ENCODE measurements at regions not wholly inside any gene's neighbourhood (a gene's known extent, or its start where the extent isn't known, plus 50 kb on each side); places are given as distances from the start of the nearest gene placed in this dataset.

- Mint-ChIP-seq H3K4me3 (no peak overlapping the region), H3K36me3 (no peaks in the 10 kb centered on the region), H3K27ac (no peak overlapping the region), H3K4me1 (no peaks in the 10 kb centered on the region), H3K9me3 (peaks cover 2% of the 10 kb centered on the region), H3K27me3 (no peaks in the 10 kb centered on the region)
- no peak for DNase-seq
- CTCF ChIA-PET, result no interaction called here
Measured at GRCh38 chr4:58209551-58209950, 1099.4 kb upstream of the IGFBP7 start.

DNA sequence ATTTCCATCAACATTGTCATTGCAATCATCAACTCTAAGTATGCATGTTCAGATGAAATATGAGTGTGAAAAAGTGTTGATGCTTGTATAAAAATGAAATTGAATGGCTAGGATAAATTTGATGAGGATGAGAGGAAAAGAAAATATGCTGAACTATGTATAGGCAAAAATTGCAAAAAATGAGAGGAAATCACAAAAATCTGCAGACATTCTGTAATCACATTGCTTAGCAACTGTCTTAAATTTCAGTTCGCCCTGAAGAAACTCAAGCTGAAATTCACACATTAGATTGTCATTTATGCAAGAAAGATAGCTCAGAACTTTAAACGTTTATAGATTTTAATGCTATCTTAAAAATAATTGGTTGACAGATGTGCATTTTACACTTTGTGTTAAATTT, 1098.8 kb upstream of the IGFBP7 start:
- Mint-ChIP-seq H3K4me3 (no peak overlapping the region), H3K27ac (peak overlapping the region; percentile 60), H3K9me3 (peaks cover 2% of the 10 kb centered on the region), H3K36me3 (no peaks in the 10 kb centered on the region), H3K27me3 (no peaks in the 10 kb centered on the region), H3K4me1 (no peaks in the 10 kb centered on the region)
- DNase-seq, result no peak
- CTCF ChIA-PET, result no interaction called here

DNA sequence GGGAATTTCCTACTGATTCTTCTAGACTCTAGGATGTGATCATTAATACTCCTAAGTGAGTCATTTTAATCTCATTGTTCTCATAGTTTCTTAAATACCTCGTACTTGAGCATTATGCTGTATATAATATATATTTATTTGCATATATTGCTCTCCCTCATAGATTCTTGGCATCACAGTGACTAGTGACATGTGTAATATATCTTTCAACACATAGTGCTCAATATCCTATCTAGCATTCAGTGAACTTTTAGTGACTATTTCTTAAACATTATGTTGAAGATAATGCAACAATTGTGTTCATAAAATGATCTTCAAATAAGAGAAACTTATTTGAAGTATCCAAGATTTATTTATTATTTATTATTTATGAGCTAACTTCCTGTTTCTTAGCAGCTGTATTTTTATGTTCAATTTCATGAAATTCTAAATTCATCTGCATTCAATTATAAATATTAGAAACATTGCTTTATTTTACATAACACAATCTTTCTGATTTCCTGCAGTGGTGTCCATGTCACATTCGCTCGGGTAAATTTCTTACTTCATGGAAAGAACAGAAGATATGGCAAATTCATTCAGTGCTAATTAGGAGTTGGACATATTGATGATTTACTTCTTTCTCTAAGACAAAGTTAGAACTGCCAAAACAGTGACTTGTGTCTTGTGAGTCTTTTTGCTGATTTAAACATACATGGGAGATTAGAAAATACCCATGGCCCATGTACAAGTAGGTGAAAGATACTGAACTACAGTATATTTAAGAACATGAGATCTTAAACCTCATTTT, 1095.5 kb upstream of the IGFBP7 start:
- Mint-ChIP-seq H3K36me3 (no peaks in the 10 kb centered on the region), H3K27ac (no peak overlapping the region), H3K4me1 (no peaks in the 10 kb centered on the region), H3K9me3 (peaks cover 2% of the 10 kb centered on the region), H3K4me3 (no peak overlapping the region), H3K27me3 (no peaks in the 10 kb centered on the region)
- DNase-seq, result no peak
- CTCF ChIA-PET, result no interaction called here

DNA sequence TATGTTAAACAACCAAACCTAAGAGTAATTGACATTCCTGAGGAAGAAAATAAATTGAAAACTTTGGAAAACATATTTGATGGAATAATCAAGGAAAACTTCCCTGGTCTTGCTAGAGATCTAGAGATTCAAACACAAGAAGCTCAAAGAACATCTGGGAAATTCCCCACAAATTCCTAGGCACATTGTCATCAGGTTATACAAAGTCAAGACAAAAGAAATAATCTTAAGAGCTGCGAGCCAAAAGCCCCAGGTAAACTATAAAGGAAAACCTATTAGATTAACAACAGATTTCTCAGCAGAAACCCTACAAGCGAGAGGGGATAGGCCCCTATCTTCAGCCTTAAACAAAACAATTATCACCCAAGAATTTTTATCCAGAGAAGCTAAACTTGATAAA, 1082.0 kb upstream of the IGFBP7 start:
- Mint-ChIP-seq H3K9me3 (peaks cover 23% of the 10 kb centered on the region), H3K4me1 (no peaks in the 10 kb centered on the region), H3K36me3 (no peaks in the 10 kb centered on the region), H3K27me3 (no peaks in the 10 kb centered on the region), H3K27ac (no peak overlapping the region), H3K4me3 (no peak overlapping the region)
- CTCF ChIA-PET, result no interaction called here
- no peak for DNase-seq

- CTCF ChIA-PET, result no interaction called here
- H3K9me3 Mint-ChIP-seq, result peaks cover 23% of the 10 kb centered on the region
- DNase-seq, result no peak
- H3K27me3 Mint-ChIP-seq, result no peaks in the 10 kb centered on the region
- no peaks in the 10 kb centered on the region for H3K36me3 Mint-ChIP-seq
- no peak overlapping the region for H3K27ac Mint-ChIP-seq
- no peak overlapping the region for H3K4me3 Mint-ChIP-seq
- no peaks in the 10 kb centered on the region for H3K4me1 Mint-ChIP-seq
Measured at GRCh38 chr4:58191109-58191508, 1080.9 kb upstream of the IGFBP7 start.

DNA sequence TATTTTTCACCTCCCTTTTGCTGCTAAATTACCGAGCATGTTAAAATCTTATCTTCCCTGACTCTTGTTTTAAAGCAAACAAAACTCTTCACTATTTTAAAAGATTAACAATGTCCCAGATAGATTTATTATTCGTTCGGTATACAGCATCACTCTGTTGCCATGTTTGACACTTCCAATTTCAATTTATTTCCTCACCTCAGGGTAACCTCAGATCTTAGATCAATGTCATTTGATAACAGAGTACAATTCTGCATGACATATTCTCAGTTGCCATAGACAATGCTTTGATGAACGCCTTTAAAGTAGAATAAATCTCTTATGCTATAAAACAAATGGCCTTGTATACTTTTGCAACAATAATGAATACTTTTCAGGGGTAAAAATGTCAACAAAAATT, 1078.1 kb upstream of the IGFBP7 start:
- Mint-ChIP-seq H3K4me1 (no peaks in the 10 kb centered on the region), H3K4me3 (no peak overlapping the region), H3K36me3 (no peaks in the 10 kb centered on the region), H3K27me3 (no peaks in the 10 kb centered on the region), H3K27ac (no peak overlapping the region), H3K9me3 (peaks cover 22% of the 10 kb centered on the region)
- DNase-seq, result no peak
- CTCF ChIA-PET, result no interaction called here

- Mint-ChIP-seq H3K4me3 (no peak overlapping the region), H3K27ac (no peak overlapping the region), H3K4me1 (no peaks in the 10 kb centered on the region), H3K9me3 (peaks cover 4% of the 10 kb centered on the region), H3K36me3 (no peaks in the 10 kb centered on the region), H3K27me3 (no peaks in the 10 kb centered on the region)
- no peak for DNase-seq
- CTCF ChIA-PET, result no interaction called here
Measured at GRCh38 chr4:58175024-58175423, 1064.8 kb upstream of the IGFBP7 start.

DNA sequence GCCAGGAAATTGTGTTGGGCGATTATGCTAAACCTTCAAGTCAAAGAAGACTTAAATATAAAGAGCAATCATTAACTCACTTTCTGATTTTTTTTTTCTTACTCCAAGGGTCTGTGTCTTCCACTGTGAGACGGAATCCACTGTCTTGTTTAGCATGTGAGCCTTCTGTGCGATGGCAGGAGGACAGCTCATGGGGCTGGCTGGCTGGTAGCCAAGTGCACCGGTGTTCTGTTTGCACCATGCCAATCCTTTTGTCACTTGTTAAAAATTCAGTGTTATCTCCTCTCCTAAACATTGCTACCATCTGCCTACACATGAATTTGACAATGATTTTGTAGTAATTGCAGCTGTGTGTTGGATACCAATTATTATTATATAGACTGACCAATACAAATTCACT, 1056.3 kb upstream of the IGFBP7 start:
- no peaks in the 10 kb centered on the region for H3K36me3 Mint-ChIP-seq
- H3K4me3 Mint-ChIP-seq, result no peak overlapping the region
- CTCF ChIA-PET, result no interaction called here
- DNase-seq, result no peak
- no peaks in the 10 kb centered on the region for H3K27me3 Mint-ChIP-seq
- H3K9me3 Mint-ChIP-seq, result peaks cover 2% of the 10 kb centered on the region
- no peak overlapping the region for H3K27ac Mint-ChIP-seq
- no peaks in the 10 kb centered on the region for H3K4me1 Mint-ChIP-seq

- peaks cover 4% of the 10 kb centered on the region for H3K9me3 Mint-ChIP-seq
- no peak overlapping the region for H3K4me3 Mint-ChIP-seq
- no peak for DNase-seq
- H3K27me3 Mint-ChIP-seq, result no peaks in the 10 kb centered on the region
- H3K36me3 Mint-ChIP-seq, result no peaks in the 10 kb centered on the region
- H3K4me1 Mint-ChIP-seq, result no peaks in the 10 kb centered on the region
- CTCF ChIA-PET, result no interaction called here
- H3K27ac Mint-ChIP-seq, result no peak overlapping the region
Measured at GRCh38 chr4:58163156-58163555, 1053.0 kb upstream of the IGFBP7 start.

DNA sequence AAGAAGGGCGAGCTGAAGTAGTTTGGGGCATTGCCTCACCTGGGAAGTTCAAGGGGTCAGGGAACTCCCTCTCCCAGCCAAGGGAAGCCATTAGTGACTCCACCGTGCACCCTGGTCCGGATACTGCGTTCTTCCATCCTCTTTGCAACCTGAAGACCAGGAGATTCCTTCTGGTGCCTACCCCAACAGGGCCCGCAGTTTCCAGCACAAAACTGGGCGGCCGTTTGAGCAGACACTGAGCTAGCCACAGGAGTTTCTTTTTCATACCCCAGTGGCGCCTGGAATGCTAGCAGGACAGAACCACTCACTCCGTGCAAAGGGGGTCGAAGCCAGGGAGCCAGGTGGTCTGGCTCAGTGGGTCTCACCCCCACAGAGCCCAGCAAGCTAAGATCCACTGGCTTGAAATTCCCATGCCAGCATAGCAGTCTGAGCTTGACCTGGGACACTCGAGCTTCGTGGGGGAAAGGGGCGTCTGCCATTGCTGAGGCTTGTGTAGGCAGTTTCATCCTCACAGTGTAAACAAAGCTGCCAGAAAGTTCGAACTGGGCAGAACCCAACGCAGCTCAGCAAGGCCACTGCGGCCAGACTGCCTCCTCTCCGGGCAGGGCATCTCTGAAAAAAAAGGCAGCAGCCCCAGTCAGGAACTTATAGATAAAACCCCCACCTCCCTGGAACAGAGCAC, 1039.4 kb upstream of the IGFBP7 start:
- H3K36me3 Mint-ChIP-seq, result no peaks in the 10 kb centered on the region
- no peak overlapping the region for H3K4me3 Mint-ChIP-seq
- CTCF ChIA-PET, result no interaction called here
- H3K9me3 Mint-ChIP-seq, result peaks cover 25% of the 10 kb centered on the region
- no peaks in the 10 kb centered on the region for H3K4me1 Mint-ChIP-seq
- H3K27me3 Mint-ChIP-seq, result no peaks in the 10 kb centered on the region
- DNase-seq, result no peak
- H3K27ac Mint-ChIP-seq, result no peak overlapping the region

DNA sequence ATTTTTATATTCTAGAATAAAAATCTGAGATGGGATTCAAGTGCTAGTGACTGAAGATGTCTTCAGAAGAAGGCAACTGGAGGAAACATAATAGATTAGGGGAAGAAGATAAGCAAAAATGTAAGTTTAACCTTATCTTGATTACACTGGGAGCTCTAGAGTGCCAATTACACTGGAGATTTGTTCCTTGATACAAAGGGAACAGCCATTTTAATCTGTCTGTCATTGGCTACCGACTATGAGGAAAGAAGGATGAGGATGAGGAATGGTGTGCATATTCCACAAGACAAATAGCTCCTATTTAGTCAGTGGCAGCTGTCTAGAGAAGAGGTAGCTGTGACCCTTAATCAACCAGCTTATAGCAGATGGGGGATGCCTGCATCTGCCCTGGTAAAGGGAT, 1034.5 kb upstream of the IGFBP7 start:
- DNase-seq, result no peak
- H3K4me3 Mint-ChIP-seq, result no peak overlapping the region
- no peaks in the 10 kb centered on the region for H3K36me3 Mint-ChIP-seq

GRCh38 chr4:58138786-58139668, 1028.8 kb upstream of the IGFBP7 start:
- H3K4me3 Mint-ChIP-seq, result no peak overlapping the region
- H3K4me1 Mint-ChIP-seq, result no peaks in the 10 kb centered on the region

More for the DNA sequence above, 1034.5 kb upstream of the IGFBP7 start:
- CTCF ChIA-PET, result no interaction called here
- no peaks in the 10 kb centered on the region for H3K4me1 Mint-ChIP-seq
- no peaks in the 10 kb centered on the region for H3K27me3 Mint-ChIP-seq
- H3K27ac Mint-ChIP-seq, result no peak overlapping the region
- peaks cover 3% of the 10 kb centered on the region for H3K9me3 Mint-ChIP-seq

GRCh38 chr4:58136604-58137003, 1026.4 kb upstream of the IGFBP7 start:
- H3K27me3 Mint-ChIP-seq, result no peaks in the 10 kb centered on the region
- H3K4me1 Mint-ChIP-seq, result no peaks in the 10 kb centered on the region
- H3K36me3 Mint-ChIP-seq, result no peaks in the 10 kb centered on the region
- no peak overlapping the region for H3K4me3 Mint-ChIP-seq
- peaks cover 9% of the 10 kb centered on the region for H3K9me3 Mint-ChIP-seq
- CTCF ChIA-PET, result no interaction called here
- H3K27ac Mint-ChIP-seq, result no peak overlapping the region
- no peak for DNase-seq

More at GRCh38 chr4:58138786-58139668, 1028.8 kb upstream of the IGFBP7 start:
- DNase-seq, result no peak
- CTCF ChIA-PET, result no interaction called here
- H3K27me3 Mint-ChIP-seq, result no peaks in the 10 kb centered on the region
- no peak overlapping the region for H3K27ac Mint-ChIP-seq
- H3K9me3 Mint-ChIP-seq, result no peaks in the 10 kb centered on the region
- no peaks in the 10 kb centered on the region for H3K36me3 Mint-ChIP-seq

DNA sequence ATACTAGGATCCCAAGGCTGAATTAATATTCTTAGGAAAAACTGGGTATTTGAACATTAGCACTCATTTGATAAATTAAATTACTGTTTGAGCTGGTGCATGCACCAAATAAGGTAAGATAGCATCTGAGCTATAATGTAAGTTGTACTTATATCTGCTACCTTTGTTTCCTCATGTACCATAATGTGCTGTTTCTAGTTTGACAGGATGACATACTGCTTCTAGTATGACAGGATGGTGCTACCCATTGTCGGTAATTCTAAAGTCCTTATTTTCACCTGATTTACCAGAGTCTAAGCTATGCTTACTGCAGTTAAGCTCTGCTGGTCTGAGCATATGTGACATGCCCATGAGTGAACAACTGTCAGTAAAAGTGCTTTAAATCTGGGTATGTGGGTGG, 1017.5 kb upstream of the IGFBP7 start:
- Mint-ChIP-seq H3K4me1 (no peaks in the 10 kb centered on the region), H3K4me3 (no peak overlapping the region), H3K27ac (no peak overlapping the region), H3K27me3 (no peaks in the 10 kb centered on the region), H3K36me3 (no peaks in the 10 kb centered on the region), H3K9me3 (peaks cover 8% of the 10 kb centered on the region)
- no peak for DNase-seq
- CTCF ChIA-PET, result no interaction called here

DNA sequence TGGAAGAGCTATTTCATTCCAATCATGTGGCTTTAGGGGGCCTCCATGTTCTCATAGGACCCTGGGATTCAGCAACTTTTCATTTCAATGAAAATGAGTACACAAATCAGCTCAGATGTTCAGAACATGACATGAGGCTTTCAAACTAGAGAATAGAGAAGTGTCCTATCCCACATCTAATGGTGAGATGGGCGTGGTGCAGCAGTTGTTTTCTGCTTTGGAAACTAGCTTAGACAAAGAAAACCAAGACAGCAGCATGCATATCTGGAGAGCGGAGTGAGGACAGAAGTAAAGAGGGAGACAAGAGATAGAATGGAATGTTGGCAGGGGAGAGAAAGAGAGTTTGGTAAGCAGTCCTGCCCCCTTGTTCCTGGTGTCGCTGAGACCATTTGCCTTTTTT, 1009.1 kb upstream of the IGFBP7 start:
- Mint-ChIP-seq H3K9me3 (peaks cover 5% of the 10 kb centered on the region), H3K36me3 (no peaks in the 10 kb centered on the region), H3K4me1 (no peaks in the 10 kb centered on the region), H3K27ac (no peak overlapping the region), H3K4me3 (no peak overlapping the region), H3K27me3 (no peaks in the 10 kb centered on the region)
- CTCF ChIA-PET, result no interaction called here
- no peak for DNase-seq
